ENCODE measurements at regions not wholly inside any gene's neighbourhood (a gene's known extent, or its start where the extent isn't known, plus 50 kb on each side); places are given as distances from the start of the nearest gene placed in this dataset.

DNA sequence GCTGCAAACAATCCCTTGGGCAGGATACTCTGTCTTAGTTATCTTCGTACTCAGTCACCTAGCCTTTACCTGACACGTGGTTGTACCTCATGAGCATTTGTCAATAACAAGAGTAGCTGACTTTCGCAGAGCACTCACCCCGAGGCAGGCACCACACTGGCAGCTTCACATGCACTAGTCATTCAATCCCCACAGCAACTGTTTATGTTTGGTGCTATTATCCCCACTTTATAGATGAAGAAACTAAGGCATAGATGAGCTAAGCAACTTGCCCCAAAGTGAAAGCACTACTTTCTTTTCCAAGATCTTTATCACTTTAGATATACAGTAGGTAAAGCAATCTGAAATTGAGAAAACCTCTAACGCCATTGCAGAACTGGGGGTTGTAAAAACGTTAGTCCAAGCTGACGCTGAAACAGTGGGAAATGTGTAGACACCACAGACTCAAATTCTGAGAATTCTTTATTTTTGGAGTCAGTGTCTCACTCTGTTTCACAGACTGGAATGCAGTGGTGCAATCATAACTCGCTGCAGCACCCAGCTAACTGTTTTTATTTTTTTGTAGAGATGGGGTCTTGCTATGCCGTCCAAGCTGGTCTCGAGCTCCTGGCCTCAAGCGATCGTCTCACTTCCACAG is 446.0 kb downstream of the FOXO1 start:
- POLR2A ChIA-PET = no interaction called here
- CTCF ChIA-PET = no interaction called here
- DNase-seq (ENCODE audit: extremely low spot score) = no peak
- TF ChIP-seq ARNT (IDR thresholded peaks at IDR 0.05) = no peak
- no peak for TF ChIP-seq BHLHE40 (IDR thresholded peaks at IDR 0.05; ENCODE audit: borderline replicate concordance)
- no peak for TF ChIP-seq CTBP1 (IDR thresholded peaks at IDR 0.05; ENCODE audit: borderline replicate concordance)
- no peak for TF ChIP-seq PKNOX1 (IDR thresholded peaks at IDR 0.05)
- no peak for TF ChIP-seq TARDBP (IDR thresholded peaks at IDR 0.05)
- no peak for TF ChIP-seq NFRKB (IDR thresholded peaks at IDR 0.05)
- no peak for TF ChIP-seq FOXA1 (IDR thresholded peaks at IDR 0.05)
- no peak for TF ChIP-seq SP1 (IDR thresholded peaks at IDR 0.05)
- no peak for TF ChIP-seq FOXK2 (IDR thresholded peaks at IDR 0.05)
- no peak for TF ChIP-seq ELF4 (IDR thresholded peaks at IDR 0.05)
- TF ChIP-seq FOXM1 (IDR thresholded peaks at IDR 0.05; ENCODE audit: borderline replicate concordance) = no peak
- TF ChIP-seq LEF1 (IDR thresholded peaks at IDR 0.05; ENCODE audit: borderline replicate concordance) = no peak
- no peak for TF ChIP-seq SUZ12 (IDR thresholded peaks at IDR 0.05)
- no peak for TF ChIP-seq HDGF (IDR thresholded peaks at IDR 0.05; ENCODE audit: borderline replicate concordance)
- no peak for TF ChIP-seq L3MBTL2 (conservative IDR thresholded peaks at IDR 0.05)

DNA sequence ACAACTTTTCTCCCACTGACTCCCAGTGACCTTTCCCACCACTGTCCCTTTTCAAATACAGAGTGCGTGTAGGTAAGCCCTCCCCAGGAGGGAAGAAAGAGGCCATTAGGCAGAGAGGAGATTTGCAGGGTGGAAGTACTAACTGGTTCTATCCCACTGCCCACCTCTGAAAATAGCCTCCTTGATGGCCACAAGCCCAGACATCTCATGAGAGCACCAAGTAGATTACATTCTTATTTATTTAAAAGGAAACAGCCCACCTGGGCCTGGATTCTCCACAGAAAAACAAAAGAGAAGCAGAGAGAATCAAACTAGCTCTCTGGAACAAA is 445.3 kb downstream of the FOXO1 start:
- TF ChIP-seq SUZ12 (IDR thresholded peaks at IDR 0.05) = no peak
- TF ChIP-seq BHLHE40 (IDR thresholded peaks at IDR 0.05; ENCODE audit: borderline replicate concordance) = no peak
- TF ChIP-seq LEF1 (IDR thresholded peaks at IDR 0.05; ENCODE audit: borderline replicate concordance) = no peak
- TF ChIP-seq ELF4 (IDR thresholded peaks at IDR 0.05) = no peak
- TF ChIP-seq FOXK2 (IDR thresholded peaks at IDR 0.05) = no peak
- no peak for TF ChIP-seq ARNT (IDR thresholded peaks at IDR 0.05)
- ChIA-PET POLR2A (no interaction called here), CTCF (no interaction called here)
- DNase-seq (ENCODE audit: extremely low spot score) = no peak

GRCh38 chr13:40221460-40222201 is 444.8 kb downstream of the FOXO1 start:
- POLR2A ChIA-PET = no interaction called here
- TF ChIP-seq HDGF (IDR thresholded peaks at IDR 0.05; ENCODE audit: borderline replicate concordance) = no peak
- TF ChIP-seq SP1 (IDR thresholded peaks at IDR 0.05) = no peak
- no peak for TF ChIP-seq L3MBTL2 (conservative IDR thresholded peaks at IDR 0.05)
- no peak for TF ChIP-seq TARDBP (IDR thresholded peaks at IDR 0.05)
- no peak for TF ChIP-seq SUZ12 (IDR thresholded peaks at IDR 0.05)
- TF ChIP-seq CTBP1 (IDR thresholded peaks at IDR 0.05; ENCODE audit: borderline replicate concordance) = no peak
- no peak for TF ChIP-seq FOXA1 (IDR thresholded peaks at IDR 0.05)
- TF ChIP-seq NFRKB (IDR thresholded peaks at IDR 0.05) = no peak
- TF ChIP-seq LEF1 (IDR thresholded peaks at IDR 0.05; ENCODE audit: borderline replicate concordance) = no peak
- TF ChIP-seq ARNT (IDR thresholded peaks at IDR 0.05) = no peak
- CTCF ChIA-PET = no interaction called here
- DNase-seq (ENCODE audit: extremely low spot score) = no peak

DNA sequence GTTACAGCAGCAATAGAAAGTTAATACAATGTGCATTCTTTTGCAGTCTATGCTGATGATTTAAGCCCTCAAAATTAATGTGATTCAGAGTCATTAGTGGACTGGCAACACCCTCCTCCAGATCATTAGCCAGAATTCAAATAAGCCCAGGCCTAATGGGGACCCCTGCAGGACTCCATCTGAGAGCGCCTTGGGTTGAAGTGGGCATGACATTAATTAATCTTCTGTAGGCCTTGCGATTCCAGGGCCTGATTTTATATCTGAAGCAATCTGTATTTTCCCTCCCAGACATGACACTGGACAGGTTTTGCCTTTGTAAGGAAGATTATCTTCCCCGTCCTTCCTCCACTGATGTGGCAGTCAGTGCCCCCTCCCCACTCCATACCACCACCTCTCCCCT is 442.9 kb downstream of the FOXO1 start:
- ChIA-PET CTCF (no interaction called here), POLR2A (no interaction called here)
- DNase-seq (ENCODE audit: extremely low spot score) = no peak
- TF ChIP-seq SP1 (IDR thresholded peaks at IDR 0.05) (no peak), FOXA1 (IDR thresholded peaks at IDR 0.05) (no peak), FOXM1 (IDR thresholded peaks at IDR 0.05; ENCODE audit: borderline replicate concordance) (no peak), ZNF384 (IDR thresholded peaks at IDR 0.05) (no peak), BHLHE40 (IDR thresholded peaks at IDR 0.05; ENCODE audit: borderline replicate concordance) (no peak), CTBP1 (IDR thresholded peaks at IDR 0.05; ENCODE audit: borderline replicate concordance) (no peak), LEF1 (IDR thresholded peaks at IDR 0.05; ENCODE audit: borderline replicate concordance) (no peak), L3MBTL2 (conservative IDR thresholded peaks at IDR 0.05) (no peak)

DNA sequence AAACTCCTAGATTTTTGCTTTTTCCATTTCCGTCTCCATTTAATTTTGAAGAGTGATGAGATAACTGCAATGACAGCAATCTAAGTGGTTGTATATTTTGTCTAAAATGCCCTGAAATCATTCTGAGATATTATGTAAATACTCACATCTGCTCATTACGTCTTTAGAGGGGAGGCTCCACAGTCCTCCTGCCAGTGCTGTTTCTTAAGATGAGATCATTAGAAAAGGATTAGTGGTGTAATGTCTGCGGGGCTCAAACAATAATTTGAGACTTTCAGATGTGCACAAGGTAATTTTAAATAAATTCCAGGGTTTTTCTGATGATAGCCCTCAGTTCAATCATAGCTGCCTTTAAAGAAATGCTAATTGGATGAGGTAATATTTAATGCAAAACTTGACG is 437.9 kb downstream of the FOXO1 start:
- ChIA-PET POLR2A (no interaction called here), CTCF (no interaction called here)
- no peak for DNase-seq (ENCODE audit: extremely low spot score)
- TF ChIP-seq SUZ12 (IDR thresholded peaks at IDR 0.05) (no peak), CTBP1 (IDR thresholded peaks at IDR 0.05; ENCODE audit: borderline replicate concordance) (no peak), TARDBP (IDR thresholded peaks at IDR 0.05) (no peak), L3MBTL2 (conservative IDR thresholded peaks at IDR 0.05) (no peak), BHLHE40 (IDR thresholded peaks at IDR 0.05; ENCODE audit: borderline replicate concordance) (no peak), NFRKB (IDR thresholded peaks at IDR 0.05) (no peak), ELF4 (IDR thresholded peaks at IDR 0.05) (no peak), ZNF384 (IDR thresholded peaks at IDR 0.05) (no peak), FOXA1 (IDR thresholded peaks at IDR 0.05) (no peak), SP1 (IDR thresholded peaks at IDR 0.05) (no peak), FOXM1 (IDR thresholded peaks at IDR 0.05; ENCODE audit: borderline replicate concordance) (no peak), HDGF (IDR thresholded peaks at IDR 0.05; ENCODE audit: borderline replicate concordance) (no peak)

DNA sequence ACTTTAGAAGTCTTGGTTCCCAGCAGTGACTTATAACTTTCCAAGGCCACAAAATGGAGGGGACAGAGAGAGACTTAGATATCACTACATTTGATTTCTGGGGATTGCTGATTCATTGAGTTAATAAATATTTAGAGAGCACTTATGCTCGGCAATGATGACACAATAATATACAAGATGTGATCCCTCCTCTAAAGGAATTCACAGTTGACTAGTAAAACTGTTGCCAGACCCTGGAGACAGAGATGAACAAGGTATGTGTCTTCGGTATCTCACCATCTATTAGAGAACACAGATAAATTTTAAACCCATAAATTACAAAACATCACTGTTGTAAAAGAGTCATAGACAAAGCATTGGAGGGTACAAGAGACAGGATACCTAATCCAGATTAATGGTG is 437.5 kb downstream of the FOXO1 start:
- no peak for DNase-seq (ENCODE audit: extremely low spot score)
- POLR2A ChIA-PET = no interaction called here
- CTCF ChIA-PET = no interaction called here
- TF ChIP-seq HDGF (IDR thresholded peaks at IDR 0.05; ENCODE audit: borderline replicate concordance) (no peak), FOXK2 (IDR thresholded peaks at IDR 0.05) (no peak), L3MBTL2 (conservative IDR thresholded peaks at IDR 0.05) (no peak), SP1 (IDR thresholded peaks at IDR 0.05) (no peak), PKNOX1 (IDR thresholded peaks at IDR 0.05) (no peak), ZNF384 (IDR thresholded peaks at IDR 0.05) (no peak), FOXA1 (IDR thresholded peaks at IDR 0.05) (no peak), ELF4 (IDR thresholded peaks at IDR 0.05) (no peak), SUZ12 (IDR thresholded peaks at IDR 0.05) (no peak), BHLHE40 (IDR thresholded peaks at IDR 0.05; ENCODE audit: borderline replicate concordance) (no peak), ARNT (IDR thresholded peaks at IDR 0.05) (no peak)
